ENCODE measurements at regions not wholly inside any gene's neighbourhood (a gene's known extent, or its start where the extent isn't known, plus 50 kb on each side); places are given as distances from the start of the nearest gene placed in this dataset.
"Not testable (repeated sequence)": the region's sequence is repeated elsewhere in the genome, so short reads cannot be mapped to it uniquely, and the experiment has no call there.

GRCh38 chr4:152193059-152193458, 342.8 kb downstream of the FBXW7 start:
- no peak for DNase-seq (ENCODE audit: low spot score)

DNA sequence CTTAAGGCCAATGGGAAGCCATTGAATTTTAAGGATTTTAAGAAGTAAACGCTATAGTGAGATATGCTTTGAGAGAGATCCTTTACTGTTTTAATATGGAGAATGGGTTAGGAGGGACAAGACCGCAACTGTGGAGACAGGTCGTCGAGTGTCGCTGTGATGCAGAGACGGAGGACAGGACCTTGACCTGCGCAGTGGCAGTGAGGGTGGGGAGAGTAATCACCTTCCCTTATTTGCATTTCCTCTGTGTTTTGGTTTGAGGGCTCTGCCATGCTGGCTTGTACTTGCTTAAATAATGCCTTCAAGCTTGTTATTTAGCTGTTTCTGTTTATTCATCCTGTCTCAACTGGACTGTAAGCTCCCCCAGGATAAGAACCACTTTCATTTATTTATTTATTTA, 345.0 kb downstream of the FBXW7 start:
- no peak for DNase-seq (ENCODE audit: low spot score)

- DNase-seq (ENCODE audit: low spot score), result no peak
Measured at GRCh38 chr4:152189451-152190179, 346.3 kb downstream of the FBXW7 start.

GRCh38 chr4:152188801-152189200, 347.1 kb downstream of the FBXW7 start:
- DNase-seq (ENCODE audit: low spot score), result no peak

- no peak for DNase-seq (ENCODE audit: low spot score)
Measured at GRCh38 chr4:152187693-152188092, 348.2 kb downstream of the FBXW7 start.

DNA sequence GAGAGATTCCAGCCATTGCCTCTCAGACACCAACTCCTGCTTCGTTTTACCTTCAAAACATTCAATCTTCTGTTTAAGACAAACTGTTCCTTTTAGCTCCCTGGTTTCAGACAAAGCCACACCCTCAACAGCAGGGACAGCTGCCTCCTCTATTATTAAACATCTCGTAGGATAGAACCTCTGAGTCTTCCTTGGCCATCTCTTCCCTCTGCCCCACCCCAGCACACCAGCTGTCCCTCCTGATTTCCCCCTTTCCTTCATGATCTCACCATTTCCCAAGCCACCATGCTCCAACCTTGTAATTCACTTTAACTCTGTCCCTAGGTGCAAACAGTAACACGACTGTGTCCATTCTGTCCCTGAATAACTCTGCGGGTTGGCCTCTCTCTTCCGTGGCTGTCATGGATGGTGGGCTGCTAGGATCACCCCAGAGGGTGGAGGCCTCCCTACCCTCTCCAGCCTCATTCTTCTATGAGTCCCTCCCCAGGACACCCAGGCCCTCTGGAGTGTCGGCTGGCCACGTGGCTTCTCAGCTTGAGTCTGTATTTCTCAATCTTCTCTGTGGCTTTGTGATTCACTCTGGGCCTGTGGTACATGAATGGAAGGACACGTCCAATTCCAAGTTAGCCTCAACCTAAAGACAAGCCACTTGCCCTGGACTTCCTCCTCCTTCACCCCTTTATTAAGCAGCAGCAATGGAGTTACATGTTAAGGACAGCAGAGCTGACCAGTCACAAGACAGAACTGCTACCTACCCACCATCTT, 349.9 kb downstream of the FBXW7 start:
- no peak for DNase-seq (ENCODE audit: low spot score)

- DNase-seq (ENCODE audit: low spot score), result no peak
Measured at GRCh38 chr4:152181150-152181549, 354.7 kb downstream of the FBXW7 start.

DNA sequence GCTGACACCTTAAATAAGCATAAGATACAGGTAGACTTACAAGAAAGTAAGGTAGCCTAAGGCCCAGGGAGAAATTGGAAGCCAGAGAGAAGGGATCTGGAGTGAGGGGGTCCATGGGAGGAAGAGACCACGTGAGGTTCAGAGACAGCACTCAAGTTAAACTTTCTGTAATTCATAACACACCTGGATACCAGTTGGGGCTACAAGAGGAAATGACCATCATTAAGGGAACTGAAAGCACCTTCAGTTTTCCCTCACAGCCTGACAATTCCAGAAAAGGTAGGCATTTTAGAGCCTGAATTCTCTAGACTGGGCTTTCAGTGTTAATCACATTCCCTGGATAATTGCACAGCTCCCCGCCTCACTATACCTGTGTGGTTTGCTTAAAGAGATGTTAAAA, 355.5 kb downstream of the FBXW7 start:
- no peak for DNase-seq (ENCODE audit: low spot score)

GRCh38 chr4:152177538-152177937, 358.4 kb downstream of the FBXW7 start:
- DNase-seq (ENCODE audit: low spot score), result not testable (repeated sequence)

- DNase-seq (ENCODE audit: low spot score), result no peak
Measured at GRCh38 chr4:152176627-152177214, 359.2 kb downstream of the FBXW7 start.

GRCh38 chr4:152175586-152175985, 360.3 kb downstream of the FBXW7 start:
- no peak for DNase-seq (ENCODE audit: low spot score)

- DNase-seq (ENCODE audit: low spot score), result no peak
Measured at GRCh38 chr4:152172146-152172545, 363.7 kb downstream of the FBXW7 start.

DNA sequence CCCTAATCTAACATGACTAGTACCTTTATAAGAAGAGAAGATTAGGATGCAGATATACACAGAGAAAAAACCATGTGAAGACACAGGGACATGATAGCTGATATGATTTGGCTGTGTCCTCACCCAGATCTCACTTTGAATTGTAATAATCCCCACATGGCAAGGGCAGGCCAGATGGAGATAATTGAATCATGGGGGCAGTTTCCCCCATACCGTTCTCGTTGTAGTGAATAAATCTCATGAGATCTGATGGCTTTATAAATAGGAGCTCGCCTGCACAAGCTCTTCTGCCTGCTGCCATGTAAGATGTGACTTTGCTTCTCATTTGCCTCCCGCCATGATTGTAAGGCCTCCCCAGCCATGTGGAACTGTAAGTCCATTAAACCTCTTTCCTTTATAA, 364.3 kb downstream of the FBXW7 start:
- DNase-seq (ENCODE audit: low spot score), result no peak

GRCh38 chr4:152169683-152170082, 366.2 kb downstream of the FBXW7 start:
- DNase-seq (ENCODE audit: low spot score), result no peak

GRCh38 chr4:152168987-152169616, 366.8 kb downstream of the FBXW7 start:
- no peak for DNase-seq (ENCODE audit: low spot score)

- DNase-seq (ENCODE audit: low spot score), result no peak
Measured at GRCh38 chr4:152166567-152166966, 369.3 kb downstream of the FBXW7 start.

- no peak for DNase-seq (ENCODE audit: low spot score)
Measured at GRCh38 chr4:152165846-152166245, 370.0 kb downstream of the FBXW7 start.

DNA sequence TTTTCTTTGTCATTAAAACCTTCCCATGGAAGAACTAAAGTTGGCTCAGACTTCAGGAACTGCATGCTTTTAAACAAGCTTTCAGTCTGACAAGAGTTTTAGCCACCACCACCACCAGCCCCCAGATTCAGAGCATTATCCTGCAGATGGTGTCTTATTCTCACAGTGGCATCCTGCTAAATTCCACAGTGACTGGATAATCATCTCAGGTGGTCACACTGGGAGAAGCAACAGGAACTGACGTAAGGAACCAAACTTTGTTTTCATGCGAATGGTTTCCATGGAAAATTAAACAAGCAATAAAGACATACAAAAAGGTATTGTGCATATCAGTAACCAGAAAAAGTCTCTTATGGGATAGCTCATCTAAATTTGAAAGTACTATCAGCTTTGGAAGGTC, 370.7 kb downstream of the FBXW7 start:
- DNase-seq (ENCODE audit: low spot score), result no peak

- no peak for DNase-seq (ENCODE audit: low spot score)
Measured at GRCh38 chr4:152164561-152164960, 371.3 kb downstream of the FBXW7 start.

DNA sequence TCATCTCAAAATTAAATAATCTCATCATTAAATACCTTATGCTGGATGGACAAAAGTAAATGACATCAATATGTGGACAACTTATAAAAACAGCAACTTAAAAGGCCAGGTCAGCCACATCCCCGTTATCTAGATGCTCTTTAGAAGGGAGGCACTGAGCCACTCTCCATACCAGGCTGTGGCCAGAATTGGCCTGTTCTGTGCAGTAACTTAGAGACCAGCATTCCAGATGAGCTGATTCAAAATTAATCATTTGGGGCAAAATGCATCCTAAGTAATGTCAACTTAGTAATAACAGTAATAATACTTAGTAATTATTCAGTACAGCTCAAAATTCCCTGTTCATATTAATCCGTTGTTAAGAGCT, 373.6 kb downstream of the FBXW7 start:
- DNase-seq (ENCODE audit: low spot score), result no peak

- no peak for DNase-seq (ENCODE audit: low spot score)
Measured at GRCh38 chr4:152161676-152162330, 374.1 kb downstream of the FBXW7 start.

DNA sequence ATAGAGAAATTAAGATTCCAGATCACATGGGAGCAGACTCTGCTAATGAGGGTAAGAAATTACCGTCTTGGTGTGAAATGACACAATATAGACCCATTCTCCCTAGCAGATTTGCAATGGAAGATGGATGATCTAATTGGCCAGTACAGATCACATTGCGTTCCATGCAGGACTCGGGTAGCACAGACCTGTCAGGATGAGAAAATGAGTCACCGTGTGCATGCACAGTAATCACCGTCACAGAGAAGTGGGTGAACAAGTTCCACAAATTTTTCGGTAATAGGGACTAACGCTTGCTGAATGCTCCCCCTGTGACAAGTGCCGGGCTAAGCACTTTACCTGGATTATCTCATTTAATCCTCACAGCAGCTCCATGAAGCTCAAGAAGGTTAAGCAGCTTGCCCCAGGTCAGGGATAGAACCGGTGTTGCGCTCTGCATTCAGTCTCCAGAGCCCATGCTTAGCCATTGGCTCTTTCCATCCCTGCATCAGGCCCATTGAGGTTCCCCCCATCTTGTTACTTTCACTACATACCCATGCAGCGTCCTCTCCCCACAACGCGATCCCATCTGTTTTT, 375.6 kb downstream of the FBXW7 start:
- DNase-seq (ENCODE audit: low spot score), result no peak

Measured in Ammon's horn (tissue), 1 donor.